ENCODE measurements at regions not wholly inside any gene's neighbourhood (a gene's known extent, or its start where the extent isn't known, plus 50 kb on each side); places are given as distances from the start of the nearest gene placed in this dataset.

DNA sequence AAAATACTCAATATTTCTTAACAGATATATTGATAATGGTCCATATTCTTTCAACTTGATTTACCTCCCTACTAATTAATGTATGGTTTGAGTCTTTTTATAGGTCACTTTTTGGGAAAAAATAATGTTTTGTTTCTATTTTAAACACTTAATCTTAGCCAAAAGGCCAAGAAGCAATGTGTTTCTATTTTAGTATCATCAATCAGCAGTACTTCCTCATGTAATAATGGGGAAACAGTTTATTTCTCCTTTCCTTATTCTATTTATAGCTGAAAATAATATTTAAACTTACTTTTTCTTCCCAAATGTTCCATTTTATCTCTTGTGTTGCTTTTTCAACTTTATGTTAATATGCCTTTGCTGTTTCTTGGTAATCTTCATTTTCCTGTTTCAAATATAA lies 295.1 kb downstream of the ALDH8A1 start:
- no peak for TF ChIP-seq EZH2 (IDR thresholded peaks at IDR 0.05; ENCODE audit: low read length, missing control alignments)
- TF ChIP-seq, protein P1, sequence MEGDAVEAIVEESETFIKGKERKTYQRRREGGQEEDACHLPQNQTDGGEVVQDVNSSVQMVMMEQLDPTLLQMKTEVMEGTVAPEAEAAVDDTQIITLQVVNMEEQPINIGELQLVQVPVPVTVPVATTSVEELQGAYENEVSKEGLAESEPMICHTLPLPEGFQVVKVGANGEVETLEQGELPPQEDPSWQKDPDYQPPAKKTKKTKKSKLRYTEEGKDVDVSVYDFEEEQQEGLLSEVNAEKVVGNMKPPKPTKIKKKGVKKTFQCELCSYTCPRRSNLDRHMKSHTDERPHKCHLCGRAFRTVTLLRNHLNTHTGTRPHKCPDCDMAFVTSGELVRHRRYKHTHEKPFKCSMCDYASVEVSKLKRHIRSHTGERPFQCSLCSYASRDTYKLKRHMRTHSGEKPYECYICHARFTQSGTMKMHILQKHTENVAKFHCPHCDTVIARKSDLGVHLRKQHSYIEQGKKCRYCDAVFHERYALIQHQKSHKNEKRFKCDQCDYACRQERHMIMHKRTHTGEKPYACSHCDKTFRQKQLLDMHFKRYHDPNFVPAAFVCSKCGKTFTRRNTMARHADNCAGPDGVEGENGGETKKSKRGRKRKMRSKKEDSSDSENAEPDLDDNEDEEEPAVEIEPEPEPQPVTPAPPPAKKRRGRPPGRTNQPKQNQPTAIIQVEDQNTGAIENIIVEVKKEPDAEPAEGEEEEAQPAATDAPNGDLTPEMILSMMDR (conservative IDR thresholded peaks at IDR 0.05 in 1 of 2, IDR thresholded peaks at IDR 0.05 in 1 of 2; ENCODE audit: low read depth in 1 of 2, low read length in 2 of 2), result no peak
- H3K4me3 ChIP-seq (replicated peaks in 1 of 4; ENCODE audit: control extremely low read depth in 1 of 4, insufficient read depth in 1 of 4, low read depth in 3 of 4, low read length in 4 of 4), result no peak overlapping the region

DNA sequence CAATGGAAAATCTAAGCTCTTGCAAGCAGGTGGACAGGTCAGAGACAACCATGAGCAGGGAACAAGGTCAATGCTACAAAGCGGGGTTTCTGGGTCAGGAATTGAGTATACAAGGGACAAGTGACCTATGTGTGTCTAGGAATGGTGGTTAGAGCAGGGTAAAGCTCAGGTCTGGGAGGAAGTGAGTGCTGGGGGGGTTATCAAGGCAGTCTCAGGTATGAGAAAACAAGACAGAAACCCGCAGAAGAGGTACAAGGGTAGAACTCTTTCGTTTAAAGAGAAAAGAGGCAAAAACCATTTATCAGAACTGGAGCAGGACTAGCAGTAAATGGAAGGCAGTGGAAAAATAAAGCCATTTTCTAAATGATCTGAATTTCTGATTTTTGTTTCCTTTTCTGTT lies 298.4 kb downstream of the ALDH8A1 start:
- H3K4me1 ChIP-seq (ENCODE audit: control insufficient read depth, extremely low read depth, insufficient read depth, low read length), result no peaks in the 10 kb centered on the region
- H3K9ac ChIP-seq (ENCODE audit: insufficient read depth, low read length), result no peak overlapping the region
- no peak overlapping the region for H3K4me2 ChIP-seq (ENCODE audit: extremely low read depth, insufficient read depth, low read length)
- no peaks in the 10 kb centered on the region for H3K36me3 ChIP-seq (ENCODE audit: control insufficient read depth, insufficient read depth, low read length)
- no peaks in the 10 kb centered on the region for H3K9me3 ChIP-seq (ENCODE audit: control insufficient read depth, insufficient read depth, low read depth, low read length)
- no peak overlapping the region for H3K27ac ChIP-seq (ENCODE audit: insufficient read depth, low read length)
- no peaks in the 10 kb centered on the region for H4K20me1 ChIP-seq (ENCODE audit: control insufficient read depth, extremely low read depth, insufficient read depth, low read length)
- TF ChIP-seq, protein P1 (conservative IDR thresholded peaks at IDR 0.05 in 1 of 2, IDR thresholded peaks at IDR 0.05 in 1 of 2; ENCODE audit: low read depth in 1 of 2, low read length in 2 of 2), result no peak
- TF ChIP-seq EZH2 (IDR thresholded peaks at IDR 0.05; ENCODE audit: low read length, missing control alignments), result no peak
- H2AFZ ChIP-seq (ENCODE audit: low read length), result no peak overlapping the region
- no peak for DNase-seq (ENCODE audit: low read depth in 2 of 2)
- no peak overlapping the region for H3K4me3 ChIP-seq (replicated peaks in 1 of 4; ENCODE audit: control extremely low read depth in 1 of 4, insufficient read depth in 1 of 4, low read depth in 3 of 4, low read length in 4 of 4)
- H3K79me2 ChIP-seq (ENCODE audit: control insufficient read depth, insufficient read depth, low read length), result no peaks in the 10 kb centered on the region
- no peaks in the 10 kb centered on the region for H3K27me3 ChIP-seq (ENCODE audit: control insufficient read depth, insufficient read depth, low read length)

More for the DNA sequence above, 295.1 kb downstream of the ALDH8A1 start:
- Histone ChIP-seq H3K36me3 (ENCODE audit: control insufficient read depth, insufficient read depth, low read length) (no peaks in the 10 kb centered on the region), H3K4me2 (ENCODE audit: extremely low read depth, insufficient read depth, low read length) (no peak overlapping the region), H3K79me2 (ENCODE audit: control insufficient read depth, insufficient read depth, low read length) (no peaks in the 10 kb centered on the region), H3K4me1 (ENCODE audit: control insufficient read depth, extremely low read depth, insufficient read depth, low read length) (peaks cover 2% of the 10 kb centered on the region), H4K20me1 (ENCODE audit: control insufficient read depth, extremely low read depth, insufficient read depth, low read length) (no peaks in the 10 kb centered on the region), H3K27me3 (ENCODE audit: control insufficient read depth, insufficient read depth, low read length) (no peaks in the 10 kb centered on the region), H3K27ac (ENCODE audit: insufficient read depth, low read length) (no peak overlapping the region), H3K9me3 (ENCODE audit: control insufficient read depth, insufficient read depth, low read depth, low read length) (no peaks in the 10 kb centered on the region), H3K9ac (ENCODE audit: insufficient read depth, low read length) (no peak overlapping the region), H2AFZ (ENCODE audit: low read length) (no peak overlapping the region)
- DNase-seq (ENCODE audit: low read depth in 2 of 2), result no peak

DNA sequence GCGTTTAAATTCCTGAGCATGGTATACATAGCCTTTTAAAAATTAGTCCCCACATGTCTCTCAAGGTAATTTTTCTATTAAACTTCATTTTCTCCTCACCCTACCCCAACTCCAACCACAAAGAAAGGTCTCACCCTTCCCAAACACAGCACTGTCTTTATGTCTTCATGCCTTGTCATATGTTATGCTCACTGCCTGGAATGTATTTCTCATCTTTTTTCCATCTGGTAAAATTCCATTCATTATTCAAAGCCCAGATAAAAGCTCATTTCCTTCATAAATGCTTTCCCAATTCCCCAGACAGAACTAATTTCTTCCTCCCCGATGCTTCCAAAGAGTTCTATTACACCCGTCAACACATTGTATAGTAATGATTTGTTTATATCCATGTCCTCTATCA lies 302.0 kb downstream of the ALDH8A1 start:
- H3K36me3 ChIP-seq (ENCODE audit: control insufficient read depth, insufficient read depth, low read length), result no peaks in the 10 kb centered on the region
- DNase-seq (ENCODE audit: low read depth in 2 of 2), result no peak
- no peak overlapping the region for H2AFZ ChIP-seq (ENCODE audit: low read length)
- H3K79me2 ChIP-seq (ENCODE audit: control insufficient read depth, insufficient read depth, low read length), result no peaks in the 10 kb centered on the region
- no peak overlapping the region for H3K4me3 ChIP-seq (replicated peaks in 1 of 4; ENCODE audit: control extremely low read depth in 1 of 4, insufficient read depth in 1 of 4, low read depth in 3 of 4, low read length in 4 of 4)
- no peak overlapping the region for H3K9ac ChIP-seq (ENCODE audit: insufficient read depth, low read length)
- no peaks in the 10 kb centered on the region for H3K4me1 ChIP-seq (ENCODE audit: control insufficient read depth, extremely low read depth, insufficient read depth, low read length)
- no peaks in the 10 kb centered on the region for H3K27me3 ChIP-seq (ENCODE audit: control insufficient read depth, insufficient read depth, low read length)
- no peaks in the 10 kb centered on the region for H3K9me3 ChIP-seq (ENCODE audit: control insufficient read depth, insufficient read depth, low read depth, low read length)
- no peaks in the 10 kb centered on the region for H4K20me1 ChIP-seq (ENCODE audit: control insufficient read depth, extremely low read depth, insufficient read depth, low read length)
- H3K4me2 ChIP-seq (ENCODE audit: extremely low read depth, insufficient read depth, low read length), result no peak overlapping the region
- TF ChIP-seq EZH2 (IDR thresholded peaks at IDR 0.05; ENCODE audit: low read length, missing control alignments), result no peak
- TF ChIP-seq, protein P1 (conservative IDR thresholded peaks at IDR 0.05 in 1 of 2, IDR thresholded peaks at IDR 0.05 in 1 of 2; ENCODE audit: low read depth in 1 of 2, low read length in 2 of 2), result no peak
- H3K27ac ChIP-seq (ENCODE audit: insufficient read depth, low read length), result no peak overlapping the region
